LHCN-M2 (cell line): ENCODE measurements at regions not wholly inside any gene's neighbourhood (a gene's known extent, or its start where the extent isn't known, plus 50 kb on each side); places are given as distances from the start of the nearest gene placed in this dataset.
A peak's percentile ranks its signal among the peaks of the same experiment; 100 is the strongest.
"Not testable (repeated sequence)": the region's sequence is repeated elsewhere in the genome, so short reads cannot be mapped to it uniquely, and the experiment has no call there.

ENCODE experiments used
- DNase-seq: peaks from one replicate; pipeline ENCODE4 v3.0.0-alpha.2; 2012; ENCODE audit warnings: low read depth

DNA sequence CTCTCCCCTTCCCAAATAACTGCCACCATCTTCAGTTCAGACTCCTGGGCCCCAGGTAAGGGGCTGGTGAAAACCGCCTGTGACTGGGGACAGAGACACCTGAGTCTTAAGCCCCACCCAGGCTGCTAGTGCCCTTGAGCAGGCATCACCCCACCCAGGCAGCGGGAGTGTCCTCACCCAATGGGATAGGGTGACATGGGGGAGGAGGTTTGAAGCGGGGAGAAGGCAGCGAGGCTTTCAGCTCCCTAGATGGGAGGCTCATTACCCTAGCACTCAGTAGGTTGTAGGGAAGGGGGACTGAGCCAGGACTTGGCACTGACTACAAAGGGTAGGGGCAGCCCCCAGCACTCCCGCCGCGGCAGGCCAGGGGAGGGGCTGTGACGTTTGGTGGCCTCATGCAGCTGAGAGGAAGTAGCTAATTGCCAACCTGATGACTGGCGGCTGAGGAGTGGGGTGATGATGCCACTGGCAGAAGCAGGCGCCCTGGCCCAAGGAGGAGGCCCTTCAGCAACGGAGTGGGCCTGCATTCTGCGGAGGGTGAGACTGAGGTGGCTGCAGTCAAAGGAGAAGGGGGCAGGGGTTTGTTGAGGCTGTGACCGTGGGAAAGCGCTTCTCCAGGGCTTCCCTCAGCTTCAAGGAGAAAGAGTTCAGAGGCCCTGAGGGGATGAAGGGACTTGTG lies 126.9 kb downstream of the MRPL14 start:
- no peak for DNase-seq

DNA sequence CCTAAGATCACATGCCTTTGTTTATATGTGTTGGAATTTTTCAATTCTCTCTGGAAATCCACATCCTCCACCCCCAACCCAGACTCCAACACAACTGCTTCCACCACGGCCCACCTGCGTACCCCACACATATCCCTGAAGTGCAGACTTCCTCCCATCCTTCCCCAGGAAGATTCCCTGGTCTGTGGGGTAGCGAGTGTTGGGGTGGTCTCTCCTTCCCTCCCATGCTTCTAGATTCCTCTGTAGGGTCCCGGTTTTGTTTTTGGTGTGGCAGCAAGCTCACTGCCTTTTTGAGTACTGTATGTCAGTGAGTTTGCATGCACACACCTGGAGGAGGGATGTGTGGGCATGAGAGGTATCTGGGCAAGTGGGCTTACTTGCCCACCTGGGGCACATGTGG lies 127.6 kb downstream of the MRPL14 start:
- no peak for DNase-seq

DNA sequence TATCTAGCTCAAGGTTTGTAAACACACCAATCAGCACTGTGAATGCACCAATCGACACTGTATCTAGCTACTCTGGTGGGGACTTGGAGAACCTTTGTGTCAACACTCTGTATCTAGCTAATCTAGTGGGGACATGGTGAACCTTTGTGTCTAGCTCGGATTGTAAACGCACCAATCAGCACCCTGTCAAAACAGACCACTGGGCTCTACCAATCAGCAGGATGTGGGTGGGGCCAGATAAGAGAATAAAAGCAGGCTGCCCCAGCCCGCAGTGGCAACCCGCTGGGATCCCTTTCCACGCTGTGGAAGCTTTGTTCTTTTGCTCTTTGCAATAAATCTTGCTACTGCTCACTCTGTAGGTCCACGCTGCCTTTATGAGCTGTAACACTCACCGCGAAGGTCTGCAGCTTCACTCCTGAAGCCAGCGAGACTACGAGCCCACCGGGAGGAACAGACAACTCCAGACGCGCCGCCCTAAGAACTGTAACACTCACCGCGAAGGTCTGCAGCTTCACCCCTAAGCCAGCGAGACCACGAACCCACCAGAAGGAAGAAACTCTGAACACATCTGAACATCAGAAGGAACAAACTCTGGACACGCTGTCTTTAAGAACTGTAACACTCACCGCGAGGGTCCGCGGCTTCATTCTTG lies 128.5 kb downstream of the MRPL14 start:
- DNase-seq: not testable (repeated sequence)

DNA sequence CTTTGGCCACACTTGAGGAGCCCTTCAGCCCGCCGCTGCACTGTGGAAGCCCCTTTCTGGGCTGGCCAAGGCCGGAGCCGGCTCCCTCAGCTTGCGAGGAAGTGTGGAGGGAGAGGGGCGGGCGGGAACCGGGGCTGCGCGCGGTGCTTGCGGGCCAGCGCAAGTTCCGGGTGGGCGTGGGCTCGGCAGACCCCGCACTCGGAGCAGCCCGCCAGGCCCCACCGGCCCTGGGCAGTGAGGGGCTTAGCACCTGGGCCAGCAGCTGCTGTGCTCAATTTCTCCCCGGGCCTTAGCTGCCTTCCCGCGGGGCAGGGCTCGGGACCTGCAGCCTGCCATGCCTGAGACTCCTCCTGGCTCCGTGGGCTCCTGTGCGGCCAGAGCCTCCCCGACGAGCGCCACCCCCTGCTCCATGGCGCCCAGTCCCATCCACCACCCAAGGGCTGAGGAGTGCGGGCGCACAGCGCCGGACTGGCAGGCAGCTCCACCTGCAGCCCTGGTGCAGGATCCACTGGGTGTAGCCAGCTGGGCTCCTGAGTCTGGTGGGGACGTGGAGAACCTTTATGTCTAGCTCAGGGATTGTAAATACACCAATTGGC lies 129.2 kb downstream of the MRPL14 start:
- DNase-seq: not testable (repeated sequence)

DNA sequence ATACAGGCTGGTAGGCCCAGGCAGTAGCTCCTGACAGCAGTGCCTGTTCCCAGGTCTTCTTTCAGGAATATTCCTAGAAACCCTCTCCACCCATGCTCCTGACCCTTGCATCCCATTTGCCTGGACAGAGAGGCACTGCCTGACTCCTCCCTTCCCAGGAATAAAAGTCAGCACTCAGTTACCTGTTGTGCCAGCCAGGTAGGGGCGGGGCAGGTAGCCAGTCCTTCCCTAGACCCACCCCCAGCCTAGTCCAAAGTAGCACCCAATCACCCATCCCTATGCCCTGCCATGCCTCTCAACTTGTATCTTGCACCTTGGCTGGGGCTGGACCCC lies 129.9 kb downstream of the MRPL14 start:
- no peak for DNase-seq

DNA sequence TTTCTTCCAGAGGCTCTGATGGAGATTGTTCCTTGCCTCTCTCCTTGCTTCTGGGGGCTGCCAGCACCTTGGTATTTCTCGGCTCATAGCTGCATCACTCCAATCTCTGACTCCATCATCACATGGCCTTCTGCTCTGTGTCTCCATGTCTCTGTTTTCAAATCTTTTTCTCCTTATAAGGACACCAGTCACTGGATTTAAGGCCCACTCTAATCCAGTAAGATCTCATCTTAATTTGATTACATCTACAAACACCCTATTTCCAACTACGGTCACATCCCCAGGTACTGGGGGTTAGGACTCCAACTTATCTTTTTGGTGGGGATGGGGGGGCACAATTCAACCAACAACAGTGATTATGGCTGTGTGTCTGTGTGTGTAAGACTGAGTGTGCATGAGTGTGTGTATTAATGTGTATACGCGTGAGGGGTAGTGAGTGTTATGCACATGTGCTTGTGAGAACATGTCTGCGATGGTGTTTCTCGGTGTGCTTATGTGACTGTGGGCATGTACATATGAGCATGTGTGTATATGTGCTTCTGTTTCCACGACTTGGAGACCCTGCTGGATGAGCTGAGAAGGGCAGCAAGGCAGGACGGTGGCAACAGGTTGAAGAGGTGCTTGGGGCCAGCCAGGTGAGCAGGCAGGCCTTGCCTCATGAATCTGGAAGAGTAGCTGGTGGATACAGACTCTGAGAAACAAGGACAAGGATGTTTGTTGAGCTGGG lies 130.5 kb downstream of the MRPL14 start:
- no peak for DNase-seq

DNA sequence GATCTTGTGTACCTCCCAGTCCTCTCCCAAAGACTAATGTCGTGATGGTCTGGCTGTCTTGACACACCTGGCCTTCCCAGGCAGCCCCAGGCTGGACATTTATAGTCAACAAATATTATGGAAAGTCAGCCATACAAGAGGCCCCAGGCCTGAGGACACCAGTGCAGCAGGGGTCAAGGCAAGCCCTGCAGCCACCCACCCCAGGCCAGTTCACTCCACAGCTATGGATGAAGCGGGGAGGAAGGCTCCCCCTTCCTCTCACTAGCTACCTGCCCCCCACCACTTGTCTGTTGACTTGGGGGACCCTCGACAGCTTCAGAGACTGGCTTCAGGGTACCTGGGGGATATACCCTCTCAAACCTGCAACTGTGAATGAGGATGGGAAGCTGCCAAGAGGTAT lies 132.1 kb downstream of the MRPL14 start:
- DNase-seq: no peak

DNA sequence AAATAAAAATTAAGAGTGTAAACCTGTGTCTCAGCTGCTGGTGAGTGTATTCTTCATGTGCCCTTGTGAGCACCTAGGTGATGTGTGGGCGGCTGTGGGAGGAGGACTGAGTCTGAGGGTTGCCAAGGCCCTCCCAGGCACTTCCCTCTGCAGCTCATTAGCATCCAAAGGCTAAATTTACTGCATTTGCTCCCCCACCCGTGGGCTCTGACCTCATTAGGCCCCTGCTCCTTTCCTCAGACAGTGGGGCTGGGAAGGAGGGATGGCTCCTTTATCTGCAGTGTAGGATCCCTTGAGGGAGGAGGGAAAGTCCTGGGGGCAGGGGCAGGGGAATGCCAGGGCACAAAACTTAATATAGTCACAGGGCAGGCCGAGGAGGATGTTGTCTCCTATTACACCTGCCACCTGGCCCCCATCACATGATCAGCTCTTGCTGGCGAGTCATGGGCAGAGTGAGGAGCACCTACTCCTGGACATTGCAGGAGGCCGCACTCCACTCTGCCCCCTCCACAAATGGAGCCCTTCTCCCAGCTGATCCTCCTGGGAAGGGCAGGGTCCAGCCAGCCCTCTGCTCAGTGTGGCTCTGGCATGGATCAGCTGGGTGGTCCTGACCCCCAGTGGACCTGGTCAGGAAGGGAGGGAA lies 133.2 kb downstream of the MRPL14 start:
- no peak for DNase-seq

DNA sequence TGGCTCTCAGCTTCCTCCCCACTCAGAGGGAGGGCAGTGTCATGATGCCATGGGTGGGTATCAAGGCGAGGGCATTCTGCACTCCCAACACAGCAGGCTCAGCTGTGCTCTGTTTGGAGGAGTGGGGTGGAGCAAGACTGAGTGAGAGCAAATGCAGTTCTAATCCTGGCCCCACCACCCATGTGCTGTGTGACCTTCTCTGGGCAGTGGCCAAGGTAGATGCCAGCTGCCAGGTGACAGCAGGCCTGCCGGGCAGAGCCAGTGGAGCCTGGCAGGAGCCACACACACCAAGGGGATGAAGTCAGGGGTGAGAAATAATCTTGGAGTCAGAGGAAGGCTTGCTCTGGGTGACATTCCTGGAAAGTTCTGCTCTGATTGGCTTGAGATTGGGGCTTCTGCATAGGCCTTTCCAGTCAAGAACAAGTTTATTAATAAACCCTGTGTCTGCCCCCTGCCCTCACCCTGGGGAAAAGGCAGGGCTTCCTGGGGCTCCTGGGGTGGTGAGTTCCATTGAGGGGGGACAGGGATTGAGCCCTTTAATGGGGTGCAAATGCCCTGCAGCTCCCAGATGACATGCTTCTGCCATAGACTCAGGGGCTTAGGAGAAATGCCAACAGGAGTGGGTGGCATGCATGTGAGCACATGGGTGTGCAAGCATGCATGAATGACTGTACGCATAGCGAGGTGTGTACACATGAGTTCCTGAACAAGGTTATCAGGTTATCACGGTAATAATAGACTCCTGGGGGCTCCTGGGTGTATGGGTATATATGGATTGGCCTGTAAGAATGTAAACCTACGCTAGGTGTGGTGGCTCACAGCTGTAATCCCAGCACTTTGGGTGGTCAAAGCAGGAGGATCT lies 134.2 kb downstream of the MRPL14 start:
- DNase-seq: no peak

DNA sequence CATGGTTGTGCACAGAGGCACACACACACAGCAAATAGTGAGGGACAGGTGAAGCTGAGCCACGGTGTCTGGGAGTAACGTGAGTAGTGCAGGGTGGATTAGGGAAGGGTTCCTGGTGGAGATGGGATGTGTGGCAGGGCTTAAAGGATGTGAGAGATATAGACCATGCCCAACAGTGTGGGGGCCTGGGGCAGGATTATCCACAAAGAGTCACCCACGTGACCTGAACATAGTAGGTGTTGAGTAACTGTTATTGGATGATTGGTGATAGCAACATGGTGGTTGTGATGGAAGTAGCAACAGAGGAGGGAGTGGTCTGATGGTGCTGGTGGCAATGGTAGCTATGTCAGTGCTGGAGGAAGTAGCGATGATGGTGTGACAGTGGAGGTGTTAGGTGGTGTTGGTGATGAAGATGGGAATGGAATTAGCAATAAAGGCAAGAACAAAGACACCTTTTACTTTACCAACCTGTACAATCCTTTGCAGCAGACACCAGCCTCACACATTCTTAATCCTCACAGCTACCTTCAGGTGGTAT lies 135.1 kb downstream of the MRPL14 start:
- no peak for DNase-seq

DNA sequence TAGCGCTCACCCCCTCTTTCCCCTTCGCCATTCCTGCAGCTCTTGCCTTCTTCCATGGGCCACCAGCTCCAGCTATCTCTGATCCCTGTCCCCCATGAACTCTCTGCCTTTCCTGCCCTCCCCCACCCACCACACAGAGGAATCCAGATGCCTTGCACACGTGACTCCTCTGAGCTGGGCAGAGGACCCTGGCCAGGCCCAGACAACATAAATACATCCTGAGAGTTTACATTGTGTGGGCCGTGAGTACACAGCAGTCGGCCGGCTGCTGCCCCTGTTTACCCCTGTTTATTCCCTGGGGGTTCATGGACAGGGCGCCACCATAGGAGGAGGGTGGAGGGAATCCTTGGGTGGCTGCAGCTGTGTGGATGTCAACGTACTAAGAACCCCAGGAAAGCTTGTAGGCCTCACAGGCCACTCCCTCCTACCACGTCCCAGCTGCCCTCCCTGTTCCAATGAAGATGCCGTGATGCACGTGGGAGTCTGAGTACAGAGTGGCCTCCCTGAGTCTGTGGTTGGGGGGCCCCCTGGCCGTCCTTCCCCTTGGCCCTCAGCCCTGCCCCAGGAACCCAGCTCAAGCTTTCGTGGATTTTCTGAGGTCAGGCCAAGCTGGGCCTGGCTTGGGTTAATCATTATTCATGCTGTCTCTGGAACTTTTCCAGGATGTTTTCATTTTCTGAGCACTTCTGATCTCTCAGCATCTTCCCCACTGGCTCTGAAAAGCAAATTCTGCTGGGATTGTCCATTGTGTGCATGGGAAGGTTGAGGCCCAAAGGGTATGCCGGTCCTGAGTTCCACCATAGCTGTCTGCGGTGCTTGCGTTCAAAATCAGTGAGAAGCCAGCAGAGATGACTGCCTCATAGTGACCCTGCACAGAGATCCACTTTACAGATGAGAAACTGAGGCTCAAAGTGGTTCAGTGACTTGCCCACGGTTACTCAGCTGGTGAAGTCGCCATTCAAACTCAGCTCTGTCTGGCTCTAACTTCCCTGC lies 136.3 kb downstream of the MRPL14 start:
- peak; percentile 75 for DNase-seq

DNA sequence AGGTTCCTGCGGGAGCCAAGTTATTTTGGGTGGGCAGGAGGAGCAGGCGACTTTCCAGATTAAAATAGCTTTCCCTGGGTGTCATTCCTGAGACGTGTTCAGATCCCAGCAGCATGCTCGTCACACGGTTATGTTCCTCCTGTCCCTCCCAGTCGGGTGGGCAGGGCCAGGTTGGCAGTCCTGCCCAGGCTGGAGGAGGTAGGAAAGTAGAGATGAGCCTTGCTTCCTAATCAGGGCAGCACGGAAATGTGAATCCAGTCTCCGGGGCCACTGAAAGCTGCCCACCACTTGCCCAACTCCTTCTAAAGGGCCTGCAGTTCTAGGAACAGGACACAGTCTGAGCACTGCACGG lies 137.0 kb downstream of the MRPL14 start:
- no peak for DNase-seq

DNA sequence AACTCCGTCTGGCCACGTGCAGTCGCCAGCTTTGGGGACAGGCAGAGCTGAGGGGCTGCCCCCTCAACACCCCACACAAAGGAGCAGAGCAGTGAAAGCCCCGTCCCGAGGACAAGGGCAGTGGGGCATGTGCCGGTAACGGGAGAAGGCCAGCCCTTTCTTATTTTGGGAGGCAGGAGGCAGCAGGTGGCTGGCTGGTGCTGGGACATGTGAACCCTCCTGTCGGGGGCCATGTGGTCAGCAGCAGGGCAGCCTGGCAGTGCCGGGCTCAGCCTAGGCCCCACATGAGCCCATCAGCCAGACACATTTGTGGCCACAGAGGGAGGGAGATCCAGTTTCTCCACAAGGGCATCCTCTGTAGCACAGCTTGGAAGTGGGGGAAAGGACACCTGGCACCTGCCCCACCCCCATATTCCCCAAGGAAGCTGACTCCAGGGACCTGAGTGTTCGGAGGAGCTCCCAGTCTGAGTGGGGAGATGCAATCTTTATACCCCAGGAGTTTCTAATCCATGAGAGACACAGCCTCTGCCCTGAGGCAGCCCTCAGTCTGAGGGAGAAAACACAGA lies 137.6 kb downstream of the MRPL14 start:
- no peak for DNase-seq

DNA sequence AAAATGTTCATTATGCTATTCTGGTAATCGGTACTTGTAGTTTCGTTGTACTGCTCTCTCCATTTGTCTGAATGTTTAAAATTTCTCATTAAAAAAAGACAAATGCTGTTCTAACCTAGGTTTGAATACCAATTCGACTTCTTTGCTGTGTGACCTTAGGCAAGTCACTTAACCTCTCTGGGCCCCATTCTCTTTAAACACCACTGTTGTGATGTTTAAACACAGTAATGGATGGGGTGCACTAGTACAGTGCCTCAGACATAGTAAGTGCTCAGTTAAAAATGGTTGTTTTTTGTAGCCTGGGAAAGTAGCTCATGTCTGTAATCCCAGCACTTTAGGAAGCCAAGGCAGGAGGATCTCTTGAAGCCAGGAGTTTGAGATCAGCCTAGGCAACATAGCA lies 138.5 kb downstream of the MRPL14 start:
- DNase-seq: no peak

DNA sequence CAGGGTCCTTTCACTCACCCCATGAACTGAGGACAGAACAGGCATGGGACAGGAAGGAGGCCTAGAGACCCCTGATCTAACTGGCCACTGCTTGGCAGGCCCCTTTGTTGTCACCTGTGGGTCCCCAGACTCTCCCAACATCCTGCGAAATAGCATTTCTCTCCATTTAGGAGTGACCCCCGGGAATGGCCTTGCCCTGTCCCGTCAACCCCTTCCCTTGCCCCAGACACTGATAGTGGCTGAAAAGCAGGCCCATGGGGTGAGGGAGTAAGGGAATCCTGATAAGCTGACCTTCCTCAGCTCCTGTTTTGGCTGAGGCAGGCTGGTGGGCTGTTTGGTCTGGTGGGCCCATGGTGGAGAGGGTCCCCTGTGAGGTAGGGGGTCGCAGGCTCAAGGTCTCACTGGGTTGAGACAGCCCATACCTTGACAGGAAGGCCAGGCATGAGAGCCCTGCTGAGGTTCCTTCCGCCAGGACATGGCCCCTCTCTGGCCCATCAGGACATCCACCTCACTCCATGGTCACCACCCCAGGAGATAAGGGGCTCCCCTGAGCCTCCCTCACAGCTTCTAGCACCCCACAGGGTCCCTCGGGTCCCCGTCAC lies 139.3 kb downstream of the MRPL14 start:
- DNase-seq: no peak

DNA sequence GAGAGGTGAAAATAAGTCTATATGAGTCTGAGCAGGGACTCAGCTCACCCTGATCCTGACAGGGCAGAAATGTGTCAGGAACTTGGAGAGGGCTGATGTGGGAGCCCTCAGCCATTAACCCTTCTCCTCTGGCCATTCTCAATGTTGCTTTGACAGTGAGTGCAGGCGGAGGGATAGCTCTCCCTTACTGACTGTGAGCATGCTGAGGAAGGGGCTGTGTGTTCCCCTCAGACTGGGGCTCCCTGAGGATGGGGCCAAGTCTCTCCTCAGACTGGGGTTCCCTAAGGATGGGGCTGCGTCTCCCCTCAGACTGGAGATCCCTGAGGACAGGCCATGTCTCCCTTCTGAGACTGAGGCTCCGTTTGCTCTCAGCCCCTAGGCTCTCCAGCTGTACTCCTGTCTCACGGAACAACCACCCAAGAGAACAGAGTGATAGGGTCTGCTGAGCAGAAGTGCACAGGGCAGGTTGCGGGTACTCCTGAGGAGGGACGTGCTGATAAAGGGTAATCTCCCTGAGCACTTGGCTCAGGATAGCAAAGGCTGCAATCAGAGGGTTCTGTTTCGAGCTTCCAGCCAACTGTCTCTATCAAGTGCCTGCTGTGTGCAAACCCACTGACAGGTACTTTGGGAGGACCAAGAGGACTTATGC lies 141.0 kb downstream of the MRPL14 start:
- no peak for DNase-seq

DNA sequence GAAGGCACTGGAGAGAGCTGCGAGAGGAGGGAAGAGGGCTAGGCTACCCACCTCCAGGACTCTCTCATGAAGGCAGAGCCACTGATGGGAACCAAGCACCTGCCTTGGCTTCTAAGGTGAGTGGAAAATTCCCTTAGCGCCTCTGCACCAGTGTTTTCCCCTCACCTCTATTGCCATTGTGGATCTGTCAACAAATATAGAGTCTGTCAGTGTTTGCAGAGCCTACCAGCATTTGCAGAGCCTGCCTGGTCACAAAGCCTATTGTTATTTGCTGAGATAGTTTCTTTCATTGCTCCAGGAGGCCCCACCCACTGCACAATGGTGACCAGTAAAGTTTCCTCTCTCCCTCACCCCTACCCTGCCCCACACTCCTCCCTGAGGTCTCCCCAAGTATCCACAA lies 141.9 kb downstream of the MRPL14 start:
- DNase-seq: no peak
